K562 (cell line): ENCODE measurements at regions not wholly inside any gene's neighbourhood (a gene's known extent, or its start where the extent isn't known, plus 50 kb on each side); places are given as distances from the start of the nearest gene placed in this dataset.

Source experiments
- ATAC-seq: fragments of 200-7000 bp; cut with Tn5 transposase; 3 replicates; pipeline ENCODE4 v1.9.1; 2020; ENCODE audit warnings: moderate library complexity
- BruUV-seq: library from RNA; stranded (reverse); fragments of 400-500 nt; replicated peaks from 2 replicates; lab custom pipeline; 2021; lab: Mats Ljungman, UMichigan
- CTCF ChIA-PET: fragments of 300-600 bp; formaldehyde crosslinking; extraction: SDS; loops from one replicate; lab custom pipeline; 2021; ENCODE audit warnings: low intra/inter-chr PET ratio; lab: Yijun Ruan, JAX
- POLR2A ChIA-PET: fragments of 300-600, 350-650 bp; sonication (Branson Sonifier 250); formaldehyde crosslinking; extraction: SDS; loops from one replicate; lab custom pipeline; 2021; ENCODE audit warnings: antibody characterized with exemption, inconsistent platforms; lab: Yijun Ruan, JAX
- DNase-seq, 4 experiments: peaks; one replicate each; pipeline versions ENCODE4 v3.0.0 to v3.0.0-alpha.2; 2011 to 2018; ENCODE audit warnings: low spot score in 3 of 4, mixed read lengths in 3 of 4; ENCODE audit errors: extremely low read depth in 1 of 4
- FAIRE-seq: peaks from 2 replicates; lab custom pipeline; 2011; peaks lifted over from hg19 to GRCh38; lab: Jason Lieb, UNC
- H2AFZ ChIP-seq: 2 replicates; pipeline ENCODE4 v1.6.0; 2011; ENCODE audit warnings: low read depth, low read length, control low read depth, inconsistent platforms
- H3K27ac ChIP-seq: fragments of 200-600 bp; 3 replicates; pipeline ENCODE4 v1.8.0; 2011; ENCODE audit warnings: low read depth, mild to moderate bottlenecking, control low read depth, inconsistent platforms, low read length, moderate library complexity, mixed read lengths; ENCODE audit errors: extremely low read depth
- H3K27me3 ChIP-seq, 2 experiments: fragments of 300-600 bp in 1 of 2; 2 replicates in 1 of 2; 3 replicates in 1 of 2; pipeline versions ENCODE4 v1.6.0 to v1.8.0; 2011; ENCODE audit warnings: inconsistent platforms in 2 of 2, low read length in 2 of 2, mild to moderate bottlenecking in 1 of 2, mixed read lengths in 1 of 2, moderate library complexity in 1 of 2; ENCODE audit not compliant: control insufficient read depth in 2 of 2, insufficient read depth in 2 of 2
- H3K36me3 ChIP-seq: fragments of 300-600 bp; 3 replicates; pipeline ENCODE4 v1.8.0; 2011; ENCODE audit warnings: mild to moderate bottlenecking, low read length, inconsistent platforms; ENCODE audit not compliant: control insufficient read depth, insufficient read depth
- H3K4me1 ChIP-seq, 2 experiments: fragments of 200-600 bp in 1 of 2; replicated peaks in 1 of 2; 2 replicates in 1 of 2; 3 replicates in 1 of 2; pipeline versions ENCODE4 v1.5.1 to v1.8.0; 2011; ENCODE audit warnings: inconsistent platforms in 2 of 2, low read length in 2 of 2, mild to moderate bottlenecking in 1 of 2, mixed read lengths in 1 of 2, moderate library complexity in 1 of 2; ENCODE audit not compliant: control insufficient read depth in 2 of 2, insufficient read depth in 2 of 2
- H3K4me2 ChIP-seq: 2 replicates; pipeline ENCODE4 v1.6.1; 2011; ENCODE audit warnings: low read length, control low read depth, inconsistent platforms, mixed read lengths; ENCODE audit not compliant: insufficient read depth
- H3K4me3 ChIP-seq: fragments of 200-600 bp; sonication (generic), shearing (Covaris generic); 2 replicates; pipeline ENCODE4 v1.5.1; 2016; ENCODE audit warnings: control low read depth, inconsistent platforms
- H3K79me2 ChIP-seq: fragments of 200-600 bp; 3 replicates; pipeline ENCODE4 v1.8.0; 2011; ENCODE audit warnings: low read length, inconsistent platforms; ENCODE audit not compliant: control insufficient read depth, insufficient read depth
- H3K9ac ChIP-seq, 2 experiments: 2 replicates each; pipeline versions ENCODE4 v1.6.0 to v1.6.1; 2011; ENCODE audit warnings: low read depth in 2 of 2, low read length in 2 of 2, control low read depth in 1 of 2, inconsistent platforms in 1 of 2, mild to moderate bottlenecking in 1 of 2, mixed read lengths in 1 of 2; ENCODE audit not compliant: insufficient read depth in 1 of 2
- H3K9me1 ChIP-seq: one replicate; pipeline ENCODE4 v1.6.0; 2011; ENCODE audit warnings: inconsistent platforms, mild to moderate bottlenecking, low read length, moderate library complexity; ENCODE audit not compliant: control insufficient read depth, insufficient read depth
- H3K9me3 ChIP-seq: replicated peaks from 2 replicates; pipeline ENCODE4 v1.5.1; 2011; ENCODE audit warnings: low read depth, low read length, inconsistent platforms; ENCODE audit not compliant: control insufficient read depth, insufficient read depth
- H4K20me1 ChIP-seq: replicated peaks from 2 replicates; pipeline ENCODE4 v1.6.1; 2011; ENCODE audit warnings: low read length, inconsistent platforms, mixed read lengths; ENCODE audit not compliant: control insufficient read depth, insufficient read depth
- BDP1 ChIP-seq: IDR thresholded peaks from 3 replicates; pipeline ENCODE4 v1.6.1; 2011; ENCODE audit not compliant: insufficient read length, insufficient read depth
- CXXC5 ChIP-seq: fragments of 250-450 bp; sonication (Bioruptor Pico); IDR thresholded peaks from 2 replicates; pipeline ENCODE4 v1.8.0; 2022; ENCODE audit warnings: inconsistent platforms, mild to moderate bottlenecking, moderate library complexity
- ETS2 ChIP-seq: IDR thresholded peaks from 2 replicates; pipeline ENCODE4 v1.6.1; 2016; ENCODE audit warnings: borderline replicate concordance, missing genetic modification characterization, mild to moderate bottlenecking, moderate library complexity, missing compliant biosample characterization; ENCODE audit not compliant: poor library complexity, severe bottlenecking
- HMGN3 ChIP-seq: IDR thresholded peaks from 2 replicates; pipeline ENCODE4 v1.6.1; 2011; ENCODE audit warnings: borderline replicate concordance, low read depth, mild to moderate bottlenecking, mixed read lengths, low read length; ENCODE audit not compliant: insufficient read length; ENCODE audit errors: extremely low read depth
- MEF2D ChIP-seq: conservative IDR thresholded peaks from 2 replicates; pipeline ENCODE4 v1.6.1; 2016; ENCODE audit warnings: low read depth, missing genetic modification characterization, missing compliant biosample characterization
- MEIS2 ChIP-seq: fragments of 450-650 bp; IDR thresholded peaks from 2 replicates; pipeline ENCODE4 v1.6.1; 2014; ENCODE audit warnings: mild to moderate bottlenecking; ENCODE audit not compliant: partially characterized antibody
- NR2C2 ChIP-seq, 2 experiments: fragments of 200-800 bp in 1 of 2; sonication (Bioruptor generic) in 1 of 2; sonication (generic) in 1 of 2; formaldehyde crosslinking in 1 of 2; IDR thresholded peaks; 2 replicates each; pipeline versions ENCODE4 v1.6.1 to v1.8.0; 2016 to 2022; ENCODE audit warnings: mild to moderate bottlenecking in 1 of 2, missing compliant biosample characterization in 1 of 2, missing genetic modification characterization in 1 of 2, missing genetic modification reagents in 1 of 2
- RBM15 ChIP-seq: fragments of 200-400 bp; formaldehyde crosslinking; IDR thresholded peaks from 2 replicates; pipeline ENCODE4 v1.6.1; 2018; ENCODE audit warnings: mild to moderate bottlenecking, low read length, moderate library complexity; ENCODE audit not compliant: insufficient read depth
- TGIF2 ChIP-seq: sonication (generic); formaldehyde crosslinking; IDR thresholded peaks from 2 replicates; pipeline ENCODE4 v1.8.1; 2022; ENCODE audit warnings: mild to moderate bottlenecking, missing genetic modification reagents, moderate library complexity
- XRCC3 ChIP-seq: fragments of 450-650 bp; IDR thresholded peaks from 2 replicates; pipeline ENCODE4 v1.6.1; 2017; ENCODE audit warnings: mild to moderate bottlenecking, moderate library complexity
- ZFP36 ChIP-seq: fragments of 150-350 bp; IDR thresholded peaks from 2 replicates; pipeline ENCODE4 v1.6.1; 2018; ENCODE audit warnings: low read length, low read depth; ENCODE audit not compliant: partially characterized antibody
- ZNF280B ChIP-seq: fragments of 250-450 bp; sonication (Bioruptor Pico); IDR thresholded peaks from 2 replicates; pipeline ENCODE4 v1.5.1; 2021; ENCODE audit warnings: mild to moderate bottlenecking
- ZNF3 ChIP-seq: fragments of 250-450 bp; sonication (Bioruptor Pico); IDR thresholded peaks from 2 replicates; pipeline ENCODE4 v1.5.0; 2021; ENCODE audit warnings: mild to moderate bottlenecking, moderate library complexity
- ZNF318 ChIP-seq, 2 experiments: fragments of 450-650 bp; IDR thresholded peaks; 2 replicates each; pipeline ENCODE4 v1.6.1; 2016; ENCODE audit warnings: mild to moderate bottlenecking in 2 of 2, borderline replicate concordance in 1 of 2, low read depth in 1 of 2, moderate library complexity in 1 of 2
- WGBS: fragments of 100-300 bp; shearing (Covaris generic); methylation state at CpG from one replicate; pipeline ENCODE4 v1.1.6; 2016; ENCODE audit warnings: low coverage, mixed read lengths; ENCODE audit not compliant: insufficient coverage; ENCODE audit errors: missing lambda C conversion rate; 5-methylcytosine and 5-hydroxymethylcytosine counted together
- in situ Hi-C: fragments of 300-500 bp; cut with MboI; formaldehyde crosslinking; loops from 4 replicates; pipeline ENCODE4 v1.15.0; 2018; ENCODE audit warnings: inconsistent platforms, mixed read lengths
- intact Hi-C: fragments of 100-400 bp; cut with micrococcal nuclease; formaldehyde crosslinking; loops from 2 replicates; pipeline ENCODE4 v1.14.2; 2022

- in situ Hi-C loops: no loop called here
- Histone ChIP-seq H3K27ac (no peak overlapping the region), H3K4me2 (no peak overlapping the region), H3K9me3 (no peaks in the 10 kb centered on the region), H3K27me3 (no peaks in the 10 kb centered on the region), H3K79me2 (no peaks in the 10 kb centered on the region), H3K9me1 (no peaks in the 10 kb centered on the region), H3K4me1 (no peaks in the 10 kb centered on the region), H2AFZ (no peak overlapping the region), H4K20me1 (no peaks in the 10 kb centered on the region), H3K4me3 (no peak overlapping the region), H3K36me3 (no peaks in the 10 kb centered on the region), H3K9ac (no peak overlapping the region)
- intact Hi-C loops: no loop called here
- WGBS: 0% methylated on average over 5 of the region's 5 CpGs
- POLR2A ChIA-PET: no interaction called here
- no peak for DNase-seq
- CTCF ChIA-PET: no interaction called here
- ATAC-seq: no peak
- BruUV-seq: no TSS peak
- no peak for FAIRE-seq
- TF ChIP-seq CXXC5 (CRISPR knock-in tag) (no peak), HMGN3 (no peak), XRCC3 (no peak), ZNF3 (CRISPR knock-in tag) (no peak), ETS2 (tag) (no peak), NR2C2 (CRISPR knock-in tag; IDR thresholded peaks at IDR 0.05) (no peak), NR2C2 (tag; IDR thresholded peaks at IDR 0.05) (no peak), ZFP36 (no peak), ZNF318 (IDR thresholded peaks at IDR 0.05; ENCODE audit: borderline replicate concordance in 1 of 2, low read depth in 1 of 2) (no peak), TGIF2 (CRISPR knock-in tag) (no peak), MEF2D (tag) (no peak), RBM15 (no peak), ZNF280B (CRISPR knock-in tag) (no peak), BDP1 (no peak), MEIS2 (no peak)
Observed at GRCh38 chr14:81801921-81802320, 268.3 kb upstream of the SEL1L start.
